NCI-H748 (cell line): ENCODE measurements at regions not wholly inside any gene's neighbourhood (a gene's known extent, or its start where the extent isn't known, plus 50 kb on each side); places are given as distances from the start of the nearest gene placed in this dataset.

ENCODE experiments used
- DNase-seq: peaks from one replicate; lab custom pipeline; 2025; ENCODE audit not compliant: unreplicated experiment; lab: John Stamatoyannopoulos, UW

- DNase-seq, result no peak
These were observed 83.0 kb upstream of the MBOAT2 start for GRCh38 chr2:9086465-9086864.

- no peak for DNase-seq
These were observed 81.9 kb upstream of the MBOAT2 start for GRCh38 chr2:9085353-9085752.

- no peak for DNase-seq
These were observed 79.8 kb upstream of the MBOAT2 start for GRCh38 chr2:9083287-9083686.

DNA sequence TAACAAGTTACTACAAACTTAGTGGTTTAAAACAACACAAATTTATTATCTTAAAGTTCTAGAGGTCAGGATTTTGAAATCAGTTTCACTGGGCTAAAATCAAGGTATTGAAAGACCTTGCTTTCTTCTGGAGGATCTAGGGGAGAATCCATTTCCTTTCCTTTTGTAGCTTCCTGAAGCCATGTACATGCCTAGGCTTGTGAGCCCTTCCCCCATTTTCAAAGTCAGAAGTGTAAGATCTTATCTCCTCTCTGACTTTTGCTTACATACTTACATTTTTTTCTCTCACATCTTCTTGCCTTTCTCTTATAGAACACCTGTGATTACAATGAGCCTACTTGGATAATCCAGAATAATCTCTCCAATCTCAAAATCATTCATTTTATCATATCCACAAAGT, 78.7 kb upstream of the MBOAT2 start:
- no peak for DNase-seq

GRCh38 chr2:9081750-9082149, 78.3 kb upstream of the MBOAT2 start:
- DNase-seq, result no peak

GRCh38 chr2:9078405-9078804, 74.9 kb upstream of the MBOAT2 start:
- no peak for DNase-seq

GRCh38 chr2:9077691-9078090, 74.2 kb upstream of the MBOAT2 start:
- DNase-seq, result no peak

- no peak for DNase-seq
These were observed 73.3 kb upstream of the MBOAT2 start for GRCh38 chr2:9076755-9077154.

DNA sequence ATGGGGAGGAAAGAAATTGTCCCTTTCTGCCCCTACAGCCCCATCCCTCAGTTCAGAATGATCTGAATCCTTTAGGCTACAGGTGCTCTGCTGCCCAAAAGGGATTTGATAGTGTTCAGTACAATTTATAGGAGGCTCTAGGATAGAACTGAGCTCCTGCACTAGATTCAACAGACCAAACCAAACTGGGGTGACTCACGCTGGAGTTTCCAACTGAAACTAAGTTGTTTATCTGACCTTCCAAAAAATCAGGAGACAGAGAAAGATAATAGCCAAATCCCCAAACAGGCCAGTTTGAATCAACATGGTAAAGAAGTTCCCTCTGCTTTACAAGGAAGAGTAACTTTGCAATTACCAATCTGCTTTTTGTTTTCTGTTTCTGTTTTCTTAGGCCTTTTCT, 72.7 kb upstream of the MBOAT2 start:
- DNase-seq, result no peak

DNA sequence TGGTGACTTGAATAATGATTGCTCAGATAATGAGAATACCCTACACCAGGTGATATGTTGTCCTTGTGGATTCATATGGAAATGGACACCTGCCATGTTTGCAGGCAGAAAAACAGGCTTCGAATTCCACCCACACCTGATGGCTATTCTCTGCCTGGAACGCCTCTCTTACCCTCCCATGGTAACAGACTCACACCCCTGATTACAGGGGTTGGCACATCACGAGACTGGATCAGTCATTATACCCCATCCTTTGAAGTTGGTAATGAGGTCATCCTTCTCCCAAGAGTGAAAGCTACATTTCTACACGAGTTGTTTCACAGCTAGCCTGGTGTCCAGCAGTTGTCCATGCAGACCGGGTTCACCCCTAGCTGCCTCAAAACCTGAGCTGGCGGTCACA, 71.4 kb upstream of the MBOAT2 start:
- DNase-seq, result peak; percentile 91

DNA sequence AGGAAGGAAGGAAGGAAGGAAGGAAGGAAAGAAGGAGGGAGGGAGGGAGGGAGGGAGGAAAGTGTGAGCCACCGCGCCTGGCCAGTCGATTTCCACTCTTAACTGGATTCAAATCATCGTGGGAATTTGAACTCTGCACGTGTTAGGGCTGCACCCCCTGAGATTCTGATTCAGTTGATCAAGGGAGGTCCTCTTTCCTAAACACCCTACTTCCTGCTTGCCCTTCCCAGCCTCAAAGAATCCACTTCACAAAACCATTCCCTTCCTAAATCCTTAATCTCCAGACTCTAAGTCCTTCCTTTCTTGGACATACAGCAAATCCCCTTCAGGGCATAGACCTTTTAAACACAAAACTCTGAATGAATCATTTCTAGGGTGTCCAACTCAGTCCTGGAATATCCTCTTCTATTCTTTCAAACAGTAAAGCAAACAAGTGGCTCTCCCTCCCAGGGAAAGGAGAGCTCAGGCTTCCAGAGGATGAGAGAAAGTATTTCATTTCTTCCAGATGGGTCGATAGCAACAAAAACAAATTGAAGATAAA, 68.2 kb upstream of the MBOAT2 start:
- no peak for DNase-seq

- no peak for DNase-seq
These were observed 67.5 kb upstream of the MBOAT2 start for GRCh38 chr2:9071032-9071431.

DNA sequence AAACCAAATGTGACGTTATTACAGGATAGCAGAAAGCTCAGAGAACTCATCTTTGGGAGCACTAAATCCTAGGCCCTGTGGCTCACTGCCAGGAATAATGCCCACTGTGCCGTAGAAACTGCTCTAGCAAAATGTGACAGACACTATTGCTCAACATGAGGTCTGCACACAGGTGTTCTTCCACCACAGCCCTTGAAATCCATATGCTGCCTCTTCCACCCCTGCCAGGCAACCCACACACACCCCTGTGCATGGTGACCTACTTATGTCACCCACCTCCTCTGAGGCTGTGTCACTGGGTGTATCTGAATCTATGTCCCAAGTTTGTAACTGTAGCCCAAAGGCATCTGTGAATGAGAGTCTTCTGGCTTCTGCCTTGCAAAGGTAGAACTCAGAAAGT, 66.1 kb upstream of the MBOAT2 start:
- no peak for DNase-seq

DNA sequence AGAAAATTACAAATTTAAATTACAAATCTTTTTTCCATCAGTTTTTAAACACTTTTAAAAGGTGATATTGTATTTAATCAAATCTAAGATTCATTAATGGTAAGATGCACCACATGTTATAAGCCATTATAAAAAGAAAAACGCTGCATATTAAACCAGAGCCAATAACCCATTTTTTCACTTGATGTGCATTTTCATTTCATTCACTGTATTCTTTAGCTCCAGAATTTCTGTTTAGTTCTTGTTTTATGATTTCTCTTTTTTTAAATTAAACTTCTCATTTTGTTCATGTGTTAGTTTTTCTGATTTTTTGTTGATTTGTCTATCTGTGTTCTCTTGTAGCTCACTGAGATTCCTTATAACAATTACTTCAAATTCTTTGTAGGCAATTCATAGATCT, 62.4 kb upstream of the MBOAT2 start:
- DNase-seq, result no peak

DNA sequence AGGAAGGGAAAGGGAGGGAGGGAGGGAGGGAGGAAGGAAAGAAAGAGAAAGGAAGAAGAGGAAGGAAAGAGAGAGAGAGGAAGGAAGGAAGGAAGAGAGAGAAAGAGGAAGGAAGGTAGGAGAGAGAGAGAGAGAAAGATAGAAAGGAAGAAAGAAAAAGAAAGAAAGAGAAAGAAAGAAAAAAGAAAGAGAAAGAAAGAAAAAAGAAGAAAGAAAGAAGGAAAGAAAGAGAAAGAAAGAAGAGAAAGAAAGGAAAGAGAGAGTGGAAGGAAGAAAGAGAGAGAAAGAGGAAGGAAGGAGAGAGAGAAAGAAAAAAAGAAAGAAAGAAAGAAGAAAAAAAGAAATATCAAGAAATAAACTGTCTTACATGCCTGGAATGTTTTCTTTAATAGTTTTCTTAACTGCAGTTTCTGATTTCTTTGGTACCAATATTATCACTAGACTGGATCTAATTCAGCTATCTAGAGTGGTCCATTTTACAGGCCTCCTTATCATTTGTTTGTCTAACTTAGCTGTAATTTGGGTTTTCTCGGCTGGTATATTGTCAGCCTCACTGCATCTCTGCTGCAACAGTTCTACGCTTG, 59.6 kb upstream of the MBOAT2 start:
- no peak for DNase-seq

GRCh38 chr2:9060819-9061218, 57.3 kb upstream of the MBOAT2 start:
- no peak for DNase-seq

DNA sequence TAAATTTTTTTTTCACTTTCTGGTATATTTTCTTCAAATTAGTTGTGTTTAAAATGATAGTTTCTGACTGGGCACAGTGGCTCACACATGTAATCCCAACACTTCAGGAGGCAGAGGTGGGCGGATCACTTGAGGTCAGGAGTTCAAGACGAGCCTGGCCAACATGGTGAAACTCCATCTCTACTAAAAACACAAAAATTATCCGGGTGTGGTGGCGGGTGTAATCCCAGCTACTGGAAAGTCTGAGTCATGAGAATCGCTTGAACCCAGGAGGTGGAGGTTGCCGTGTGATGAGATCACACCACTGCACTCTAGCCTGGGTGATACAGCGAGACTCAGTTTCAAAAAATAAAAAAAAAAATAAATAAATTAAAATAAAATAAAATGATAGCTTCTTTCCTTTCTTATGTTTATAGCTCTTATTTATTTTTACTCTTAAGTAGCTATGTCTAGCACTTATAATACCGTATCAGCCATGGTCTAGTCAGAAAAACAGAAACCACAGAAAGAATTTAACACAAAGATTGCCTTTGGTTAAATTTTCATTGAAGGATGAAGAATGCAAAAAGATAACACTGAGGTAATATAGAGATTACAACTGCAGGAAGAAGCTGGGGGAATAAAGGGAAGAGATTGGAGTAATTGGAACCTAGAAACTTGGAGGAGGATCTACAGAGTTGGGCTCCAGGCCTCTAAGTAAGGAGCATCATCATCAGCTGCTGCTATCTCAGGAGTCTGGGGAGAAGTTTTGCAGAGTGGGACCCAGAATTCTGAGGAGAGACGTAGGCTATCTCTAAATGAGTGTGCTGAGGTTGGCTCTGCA, 54.7 kb upstream of the MBOAT2 start:
- DNase-seq, result no peak

- DNase-seq, result no peak
These were observed 52.0 kb upstream of the MBOAT2 start for GRCh38 chr2:9055471-9055870.

DNA sequence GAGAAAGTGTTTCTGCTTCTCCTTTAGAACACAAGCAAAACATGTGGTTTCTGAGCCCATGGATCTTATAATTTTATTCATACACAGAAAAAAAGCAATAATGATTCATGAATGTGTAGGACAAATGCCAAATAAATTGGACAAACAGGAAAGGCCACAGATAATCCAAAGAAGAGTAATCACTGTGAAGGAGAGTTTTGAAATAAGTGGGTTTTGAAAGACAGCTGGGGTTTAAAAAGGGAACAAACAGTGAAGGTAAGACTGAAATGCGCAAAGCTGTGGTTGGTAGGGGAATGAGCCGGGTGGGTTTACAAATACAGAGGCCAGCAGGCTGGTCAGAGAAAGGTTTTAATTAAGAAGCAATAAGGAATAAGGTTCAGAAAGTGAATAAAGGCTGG, 50.0 kb upstream of the MBOAT2 start:
- DNase-seq, result no peak
